Stimulated activated naive B cell treated with anti-CD40 and anti-IgM and Interleukin-4, amounts not matched to agents 10 μg/mL and 1 μg/mL and 100 μg/mL, for 72 hours (primary cell): ENCODE measurements at regions not wholly inside any gene's neighbourhood (a gene's known extent, or its start where the extent isn't known, plus 50 kb on each side); places are given as distances from the start of the nearest gene placed in this dataset.

ENCODE experiments used
- ATAC-seq, 2 donors: fragments of 150-1000 bp; cut with Tn5 transposase; replicated peaks; 2 replicates each; pipeline ENCODE4 v1.10.0; 2021; ENCODE audit warnings: moderate library complexity in 1 of 2
- DNase-seq: peaks from one replicate; pipeline ENCODE4 v3.0.0; 2021
- H3K27ac Mint-ChIP-seq: one replicate; pipeline ENCODE4 v1.8.0; 2022; ENCODE audit warnings: mild to moderate bottlenecking, mixed read lengths
- H3K27me3 Mint-ChIP-seq, 2 donors: one replicate each; pipeline ENCODE4 v1.8.0; 2022; ENCODE audit warnings: mixed read lengths in 2 of 2
- H3K36me3 Mint-ChIP-seq, 2 donors: one replicate each; pipeline ENCODE4 v1.8.0; 2022; ENCODE audit warnings: mixed read lengths in 2 of 2, mild to moderate bottlenecking in 1 of 2
- H3K4me1 Mint-ChIP-seq, 2 donors: one replicate each; pipeline ENCODE4 v1.8.0; 2022; ENCODE audit warnings: mixed read lengths in 2 of 2, mild to moderate bottlenecking in 1 of 2
- H3K4me3 Mint-ChIP-seq, 2 donors: one replicate each; pipeline ENCODE4 v1.8.0; 2022; ENCODE audit warnings: mild to moderate bottlenecking in 2 of 2, mixed read lengths in 2 of 2, moderate library complexity in 1 of 2
- H3K9me3 Mint-ChIP-seq, 2 donors: one replicate each; pipeline ENCODE4 v1.8.0; 2022; ENCODE audit warnings: mixed read lengths in 2 of 2, mild to moderate bottlenecking in 1 of 2

DNA sequence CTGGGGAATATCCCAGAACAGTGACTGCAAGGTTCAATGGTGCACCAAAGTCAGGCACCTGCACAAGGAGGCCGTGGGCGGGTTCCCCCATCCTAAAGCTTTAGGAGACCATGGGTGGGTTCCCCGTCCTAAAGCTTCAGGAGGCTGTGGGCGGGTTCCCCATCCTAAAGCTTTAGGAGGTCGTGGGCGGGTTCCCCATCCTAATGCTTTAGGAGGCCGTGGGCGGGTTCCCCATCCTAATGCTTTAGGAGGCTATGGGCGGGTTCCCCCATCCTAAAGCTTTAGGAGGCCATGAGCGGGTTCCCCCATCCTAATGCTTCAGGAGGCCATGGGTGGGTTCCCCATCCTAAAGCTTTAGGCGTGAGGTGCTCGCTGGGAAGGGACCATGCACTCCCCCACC lies 313.3 kb downstream of the FOXL1 start:
- ATAC-seq (no peak), DNase-seq (no peak)
- no peak overlapping the region for H3K27ac Mint-ChIP-seq
- no peaks in the 10 kb centered on the region for H3K36me3 Mint-ChIP-seq
- peaks cover 11 to 25% of the 10 kb centered on the region in 2 donors for H3K27me3 Mint-ChIP-seq
- peaks cover 3 to 9% of the 10 kb centered on the region in 2 donors for H3K9me3 Mint-ChIP-seq
- no peaks in the 10 kb centered on the region for H3K4me1 Mint-ChIP-seq
- H3K4me3 Mint-ChIP-seq = no peak overlapping the region

DNA sequence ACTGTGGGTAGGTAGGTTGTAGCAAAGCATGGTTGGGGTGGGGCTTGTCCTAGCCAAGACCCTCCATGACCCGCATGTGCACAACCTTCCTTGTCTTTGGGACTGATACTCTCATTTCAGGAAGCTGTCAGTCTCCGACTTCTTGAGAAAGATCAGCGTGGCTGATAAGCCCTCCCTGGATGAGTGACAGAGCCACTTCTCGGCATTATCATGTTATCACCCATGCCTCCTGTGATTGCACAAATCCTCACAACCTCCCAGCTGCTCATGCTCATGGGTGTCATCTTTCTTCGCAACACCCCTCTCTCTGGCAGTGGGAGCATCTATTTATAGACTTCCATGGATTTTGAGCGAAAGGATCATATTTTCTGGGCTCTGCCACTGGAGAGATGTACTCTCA lies 314.2 kb downstream of the FOXL1 start:
- Mint-ChIP-seq H3K27ac (no peak overlapping the region), H3K4me1 (no peaks in the 10 kb centered on the region), H3K4me3 (no peak overlapping the region), H3K27me3 (peaks cover 11 to 25% of the 10 kb centered on the region in 2 donors), H3K36me3 (no peaks in the 10 kb centered on the region), H3K9me3 (peaks cover 5 to 9% of the 10 kb centered on the region in 2 donors)
- DNase-seq = no peak
- no peak for ATAC-seq

DNA sequence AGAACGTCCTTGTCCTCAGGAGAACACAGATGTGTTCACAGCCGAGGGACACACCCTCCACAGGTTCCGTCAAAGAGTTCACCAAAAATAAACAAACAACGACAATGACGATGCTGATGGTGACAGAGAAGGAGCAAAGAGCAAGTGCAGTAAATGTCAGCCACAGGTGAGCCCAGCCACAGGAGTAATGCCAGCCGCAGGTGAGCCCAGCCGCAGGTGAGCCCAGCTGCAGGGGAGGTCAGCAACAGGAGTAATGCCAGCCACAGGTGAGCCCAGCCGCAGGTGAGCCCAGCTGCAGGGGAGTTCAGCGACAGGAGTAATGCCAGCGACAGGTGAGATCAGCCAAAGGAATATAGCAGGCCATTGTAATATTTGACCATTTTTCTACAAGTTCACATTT lies 315.2 kb downstream of the FOXL1 start:
- Mint-ChIP-seq H3K27ac (no peak overlapping the region), H3K4me1 (no peaks in the 10 kb centered on the region), H3K27me3 (peaks cover 11 to 25% of the 10 kb centered on the region in 2 donors), H3K4me3 (no peak overlapping the region), H3K9me3 (peaks cover 5 to 9% of the 10 kb centered on the region in 2 donors), H3K36me3 (no peaks in the 10 kb centered on the region)
- ATAC-seq (no peak), DNase-seq (no peak)

DNA sequence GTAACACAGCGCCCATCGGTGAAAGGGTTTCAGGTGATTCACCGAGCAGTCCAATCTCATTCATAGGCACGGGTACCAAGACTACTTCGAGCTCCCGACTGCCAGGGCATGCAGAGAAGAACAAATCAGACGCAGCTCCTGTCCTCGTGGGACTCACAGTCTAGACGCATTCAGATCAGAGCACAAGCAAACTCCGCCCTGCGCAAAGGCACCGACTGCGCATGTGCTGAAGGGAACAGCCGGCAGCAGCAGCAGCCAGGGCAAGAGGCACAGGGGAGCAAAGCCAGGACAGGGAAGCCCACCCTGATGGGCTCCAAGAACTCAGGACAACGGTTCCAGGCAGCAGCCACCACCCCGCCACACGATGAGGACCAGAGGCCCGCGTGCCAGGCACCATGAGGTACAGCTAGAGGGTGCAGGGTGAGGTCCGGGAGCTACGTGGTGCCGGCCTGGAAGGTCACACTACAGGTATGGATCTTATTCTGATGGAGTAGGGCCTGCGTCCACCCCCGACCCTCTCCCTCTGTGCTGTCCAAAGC lies 315.7 kb downstream of the FOXL1 start:
- H3K9me3 Mint-ChIP-seq = peaks cover 2 to 5% of the 10 kb centered on the region in 2 donors
- no peak for DNase-seq
- no peak for ATAC-seq
- H3K27me3 Mint-ChIP-seq = peaks cover 11 to 25% of the 10 kb centered on the region in 2 donors
- H3K36me3 Mint-ChIP-seq = no peaks in the 10 kb centered on the region
- no peak overlapping the region for H3K27ac Mint-ChIP-seq
- no peaks in the 10 kb centered on the region for H3K4me1 Mint-ChIP-seq
- H3K4me3 Mint-ChIP-seq = no peak overlapping the region

DNA sequence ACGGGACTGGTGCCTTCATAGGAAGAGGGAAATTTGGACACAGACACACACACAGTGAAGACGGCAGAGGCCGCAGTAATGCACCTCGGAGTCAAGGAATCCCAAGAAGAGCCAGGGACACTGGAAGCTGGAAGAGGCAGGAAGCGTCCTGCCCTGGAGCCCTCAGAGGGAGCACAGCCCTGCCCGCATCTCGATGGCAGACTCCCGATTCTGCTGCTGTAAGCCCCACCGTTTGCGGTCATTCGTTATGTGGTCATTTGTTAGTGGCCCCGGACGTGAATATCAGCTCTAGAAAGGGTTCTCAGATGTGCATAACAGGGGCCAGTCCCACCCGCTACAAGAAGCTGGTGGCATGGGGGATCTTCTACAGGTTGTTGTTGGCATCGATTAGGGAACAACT lies 316.6 kb downstream of the FOXL1 start:
- ATAC-seq (no peak), DNase-seq (no peak)
- H3K36me3 Mint-ChIP-seq = no peaks in the 10 kb centered on the region
- H3K27me3 Mint-ChIP-seq = peaks cover 11 to 25% of the 10 kb centered on the region in 2 donors
- H3K4me1 Mint-ChIP-seq = no peaks in the 10 kb centered on the region
- H3K4me3 Mint-ChIP-seq = no peak overlapping the region
- no peak overlapping the region for H3K27ac Mint-ChIP-seq
- peaks cover 0 to 1% of the 10 kb centered on the region in 2 donors for H3K9me3 Mint-ChIP-seq

DNA sequence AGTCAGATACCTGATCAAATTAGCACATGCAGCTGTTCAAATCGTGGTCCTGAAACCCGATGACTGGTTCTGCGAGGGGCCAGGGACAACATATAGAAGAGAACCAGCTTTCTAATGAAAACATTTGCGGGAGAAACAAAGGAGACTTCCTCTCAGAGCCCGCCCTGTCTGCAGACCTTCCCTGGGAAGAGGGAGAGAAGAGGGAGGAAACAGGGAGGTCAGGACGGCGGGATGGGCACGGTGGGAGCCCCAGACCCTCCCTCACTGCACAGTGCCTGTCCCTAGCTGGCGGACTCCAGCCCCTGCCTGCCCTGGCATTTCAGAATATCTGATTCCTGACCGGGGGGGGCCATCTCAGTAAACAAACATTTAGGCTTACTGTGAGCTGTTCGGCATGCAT lies 317.3 kb downstream of the FOXL1 start:
- DNase-seq (no peak), ATAC-seq (no peak)
- Mint-ChIP-seq H3K4me3 (no peak overlapping the region), H3K27ac (no peak overlapping the region), H3K4me1 (no peaks in the 10 kb centered on the region), H3K36me3 (no peaks in the 10 kb centered on the region), H3K9me3 (peaks cover 0 to 1% of the 10 kb centered on the region in 2 donors), H3K27me3 (peaks cover 11 to 25% of the 10 kb centered on the region in 2 donors)

DNA sequence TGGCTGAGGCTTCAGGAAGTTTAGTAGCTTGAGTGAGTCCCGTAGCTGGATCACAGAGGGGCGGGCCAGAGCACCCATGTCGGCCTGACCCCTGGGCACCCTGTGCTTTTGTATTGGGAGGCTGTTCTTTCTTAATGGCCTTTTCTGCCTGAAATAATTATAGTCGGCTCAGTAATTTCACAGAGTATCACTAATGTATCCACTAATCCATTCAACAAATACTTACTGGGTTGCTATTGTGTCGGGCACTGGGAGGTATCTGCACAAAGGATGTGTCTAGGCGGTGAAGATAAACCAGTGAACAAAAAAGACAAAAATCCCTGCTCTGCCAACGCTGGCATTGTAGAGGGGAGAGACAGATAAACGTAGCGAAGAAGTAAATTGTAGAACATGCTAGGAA lies 318.6 kb downstream of the FOXL1 start:
- Mint-ChIP-seq H3K27ac (no peak overlapping the region), H3K36me3 (no peaks in the 10 kb centered on the region), H3K27me3 (peaks cover 11 to 25% of the 10 kb centered on the region in 2 donors), H3K9me3 (peaks cover 0 to 1% of the 10 kb centered on the region in 2 donors), H3K4me3 (no peak overlapping the region), H3K4me1 (no peaks in the 10 kb centered on the region)
- ATAC-seq = no peak
- no peak for DNase-seq

DNA sequence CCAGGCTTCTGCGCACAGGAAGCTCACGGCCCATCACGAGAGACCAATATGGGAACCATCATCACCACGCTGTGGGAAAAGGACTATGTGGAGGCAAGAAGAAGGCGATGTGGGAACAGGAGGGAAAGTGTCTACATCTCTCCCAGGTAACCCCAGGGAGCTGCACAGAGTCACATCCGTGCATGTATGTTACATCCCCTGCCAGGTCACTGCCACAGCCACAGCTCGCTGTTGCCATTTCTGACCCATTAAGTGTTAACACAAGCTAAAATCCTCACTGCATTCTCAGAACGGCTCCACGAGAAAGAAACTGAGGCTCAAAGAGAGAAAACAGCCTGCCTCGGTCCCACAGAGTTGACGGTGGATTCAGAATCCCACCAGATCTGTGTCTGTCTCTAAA lies 319.1 kb downstream of the FOXL1 start:
- Mint-ChIP-seq H3K4me3 (no peak overlapping the region), H3K36me3 (no peaks in the 10 kb centered on the region), H3K27ac (no peak overlapping the region), H3K27me3 (peaks cover 11 to 24% of the 10 kb centered on the region in 2 donors), H3K4me1 (no peaks in the 10 kb centered on the region), H3K9me3 (peaks cover 0 to 1% of the 10 kb centered on the region in 2 donors)
- ATAC-seq (no peak), DNase-seq (no peak)

DNA sequence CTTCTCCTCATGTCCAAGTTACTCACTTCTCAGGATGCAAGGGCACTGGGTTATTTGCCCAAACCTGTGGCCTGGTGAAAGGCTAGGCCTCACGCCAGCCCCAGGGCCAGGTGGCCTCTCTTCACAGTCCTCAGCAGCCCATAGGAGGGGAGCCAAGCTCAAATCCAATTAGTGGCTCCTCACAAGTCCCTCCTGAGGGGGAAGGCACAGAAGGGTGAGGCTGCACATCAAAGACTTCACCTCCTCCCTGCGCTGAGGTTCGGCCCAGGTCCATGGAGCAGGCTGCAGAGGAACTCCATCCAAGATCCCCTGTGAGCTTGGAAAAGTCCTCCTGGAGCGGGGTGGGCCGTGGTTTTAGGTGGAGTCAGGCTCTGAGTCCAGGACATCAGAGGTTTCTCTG lies 320.0 kb downstream of the FOXL1 start:
- ATAC-seq = no peak
- DNase-seq = no peak
- Mint-ChIP-seq H3K27ac (no peak overlapping the region), H3K9me3 (peaks cover 0 to 1% of the 10 kb centered on the region in 2 donors), H3K4me1 (no peaks in the 10 kb centered on the region), H3K27me3 (peaks cover 6 to 15% of the 10 kb centered on the region in 2 donors), H3K36me3 (no peaks in the 10 kb centered on the region), H3K4me3 (no peak overlapping the region)

DNA sequence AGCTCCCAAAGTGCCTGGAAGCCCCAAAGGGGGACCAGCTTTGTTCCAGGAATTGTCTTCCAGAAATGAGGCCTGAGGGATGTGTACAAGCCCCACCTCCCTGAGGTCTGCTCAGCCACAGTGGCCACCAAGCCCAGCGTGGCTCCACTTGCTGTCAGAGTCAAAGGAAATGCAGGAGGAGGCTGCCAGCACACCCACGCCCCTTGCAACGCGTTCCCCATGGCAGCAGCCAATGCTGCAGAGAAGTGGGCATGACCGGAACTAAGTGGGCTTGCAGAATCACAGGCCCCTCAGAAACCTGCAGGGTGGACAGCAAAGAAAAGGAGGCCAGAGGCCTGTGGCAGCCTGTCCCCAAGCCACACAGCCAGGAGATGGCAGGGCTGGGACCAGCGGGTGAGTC lies 320.8 kb downstream of the FOXL1 start:
- Mint-ChIP-seq H3K9me3 (peaks cover 0 to 1% of the 10 kb centered on the region in 2 donors), H3K4me1 (no peaks in the 10 kb centered on the region), H3K36me3 (no peaks in the 10 kb centered on the region), H3K27ac (no peak overlapping the region), H3K27me3 (peaks cover 4 to 15% of the 10 kb centered on the region in 2 donors), H3K4me3 (no peak overlapping the region)
- no peak for ATAC-seq
- no peak for DNase-seq

DNA sequence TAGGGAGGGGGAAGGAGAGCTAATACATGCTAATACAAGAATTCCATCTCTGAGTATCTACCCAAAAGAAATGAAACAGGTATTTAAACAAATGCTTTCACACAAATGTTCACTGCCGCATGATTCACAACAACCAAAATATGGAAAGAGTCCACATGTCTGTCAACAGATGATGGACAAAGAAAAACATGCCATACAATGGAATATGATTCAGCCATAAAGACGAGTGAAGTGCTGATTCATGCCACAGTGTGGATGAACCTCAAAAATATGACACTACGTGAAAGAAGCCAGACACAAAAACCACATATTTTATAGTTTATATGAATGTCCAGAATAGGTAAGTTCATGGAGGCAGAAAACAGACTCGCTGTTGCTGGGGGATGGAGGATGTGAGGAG lies 321.4 kb downstream of the FOXL1 start:
- no peaks in the 10 kb centered on the region for H3K4me1 Mint-ChIP-seq
- no peaks in the 10 kb centered on the region for H3K36me3 Mint-ChIP-seq
- H3K27me3 Mint-ChIP-seq = peaks cover 3 to 14% of the 10 kb centered on the region in 2 donors
- no peak for DNase-seq
- ATAC-seq = no peak
- H3K27ac Mint-ChIP-seq = no peak overlapping the region
- peaks cover 0 to 1% of the 10 kb centered on the region in 2 donors for H3K9me3 Mint-ChIP-seq
- no peak overlapping the region for H3K4me3 Mint-ChIP-seq

DNA sequence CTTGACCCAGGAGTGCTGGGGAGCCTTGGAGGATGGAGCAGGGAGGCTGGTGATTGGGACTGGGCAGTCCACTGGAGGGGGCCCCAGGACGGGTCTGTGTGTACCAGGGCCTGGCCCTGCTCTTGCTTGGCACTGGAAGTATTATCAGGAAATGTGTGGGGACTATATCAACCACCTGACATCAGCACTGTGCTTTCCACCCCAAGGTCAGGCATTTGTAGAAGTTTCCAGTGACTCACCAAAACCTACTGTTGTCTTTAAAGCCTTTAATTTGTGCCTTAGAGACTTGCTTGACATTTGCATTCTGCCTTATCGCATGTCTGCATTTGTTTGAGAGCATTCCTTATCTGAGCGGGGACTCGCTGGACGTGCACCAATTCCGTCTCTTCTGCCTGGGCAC lies 323.1 kb downstream of the FOXL1 start:
- ATAC-seq (no peak), DNase-seq (no peak)
- Mint-ChIP-seq H3K27ac (no peak overlapping the region), H3K4me1 (no peaks in the 10 kb centered on the region), H3K9me3 (peaks cover 0 to 1% of the 10 kb centered on the region in 2 donors), H3K4me3 (no peak overlapping the region), H3K27me3 (peaks cover 3 to 6% of the 10 kb centered on the region in 2 donors), H3K36me3 (no peaks in the 10 kb centered on the region)

DNA sequence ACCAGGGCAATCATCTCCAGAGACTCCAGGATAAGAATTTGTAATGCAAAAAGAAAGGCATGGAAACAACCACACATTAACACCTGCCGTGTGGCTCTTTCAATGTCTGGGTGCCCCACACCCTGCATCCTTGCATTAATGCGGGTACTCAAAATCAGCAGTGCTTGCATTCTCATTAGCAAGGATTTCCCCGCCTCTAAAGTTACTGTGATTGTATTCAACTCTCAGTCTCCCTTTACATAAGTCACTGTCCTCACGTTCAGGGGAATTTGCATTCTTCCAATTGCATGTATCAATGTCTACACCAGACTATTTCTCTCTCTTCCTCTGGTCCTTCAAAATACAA lies 324.3 kb downstream of the FOXL1 start:
- ATAC-seq = no peak
- DNase-seq = no peak
- Mint-ChIP-seq H3K9me3 (no peaks in the 10 kb centered on the region), H3K27ac (no peak overlapping the region), H3K36me3 (no peaks in the 10 kb centered on the region), H3K4me3 (no peak overlapping the region), H3K27me3 (peaks cover 3 to 6% of the 10 kb centered on the region in 2 donors), H3K4me1 (no peaks in the 10 kb centered on the region)

DNA sequence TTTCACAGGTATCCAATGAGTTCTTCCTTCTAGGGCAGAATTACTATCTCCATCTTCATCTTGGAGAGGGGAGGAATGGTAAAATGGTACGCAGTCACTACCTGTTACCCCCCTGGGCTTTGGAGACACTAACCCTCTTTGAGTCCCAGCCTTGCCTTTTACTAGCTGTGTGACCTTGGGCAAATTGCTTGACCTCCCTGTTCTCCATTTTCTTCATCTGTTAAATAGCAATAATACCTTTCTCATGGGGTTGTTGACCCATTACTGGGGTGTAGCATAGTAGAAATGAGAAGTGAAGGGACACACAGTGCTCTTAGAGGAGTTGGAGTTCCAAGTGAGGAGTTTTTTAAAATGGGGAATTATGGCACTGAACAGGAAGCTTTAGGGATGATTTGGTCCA lies 324.7 kb downstream of the FOXL1 start:
- Mint-ChIP-seq H3K27ac (no peak overlapping the region), H3K4me1 (no peaks in the 10 kb centered on the region), H3K27me3 (peaks cover 3 to 6% of the 10 kb centered on the region in 2 donors), H3K4me3 (no peak overlapping the region), H3K36me3 (no peaks in the 10 kb centered on the region), H3K9me3 (no peaks in the 10 kb centered on the region)
- DNase-seq = no peak
- ATAC-seq = no peak

DNA sequence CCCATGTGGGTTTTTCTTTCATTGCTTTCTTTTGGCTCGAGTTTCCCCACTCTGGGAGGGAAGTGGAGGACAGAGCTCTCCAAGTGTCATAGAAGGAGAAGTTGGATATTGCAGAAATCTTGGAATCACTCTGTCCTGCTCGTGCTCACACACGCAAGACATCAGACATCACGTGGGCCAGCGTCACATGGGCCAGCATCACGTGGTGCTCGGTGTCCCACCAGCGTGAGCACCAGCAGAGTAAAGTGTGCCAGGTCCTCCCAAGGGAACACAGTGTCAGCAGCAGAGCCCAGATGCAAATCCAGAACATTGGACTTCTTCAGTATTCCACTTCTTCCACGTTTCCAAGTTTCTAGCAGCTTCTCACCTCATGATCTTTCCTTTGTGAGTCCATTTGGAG lies 327.0 kb downstream of the FOXL1 start:
- DNase-seq = no peak
- H3K27me3 Mint-ChIP-seq = peaks cover 3 to 6% of the 10 kb centered on the region in 2 donors
- ATAC-seq = no peak
- H3K4me1 Mint-ChIP-seq = no peaks in the 10 kb centered on the region
- no peak overlapping the region for H3K27ac Mint-ChIP-seq
- H3K36me3 Mint-ChIP-seq = no peaks in the 10 kb centered on the region
- no peaks in the 10 kb centered on the region for H3K9me3 Mint-ChIP-seq
- H3K4me3 Mint-ChIP-seq = no peak overlapping the region

DNA sequence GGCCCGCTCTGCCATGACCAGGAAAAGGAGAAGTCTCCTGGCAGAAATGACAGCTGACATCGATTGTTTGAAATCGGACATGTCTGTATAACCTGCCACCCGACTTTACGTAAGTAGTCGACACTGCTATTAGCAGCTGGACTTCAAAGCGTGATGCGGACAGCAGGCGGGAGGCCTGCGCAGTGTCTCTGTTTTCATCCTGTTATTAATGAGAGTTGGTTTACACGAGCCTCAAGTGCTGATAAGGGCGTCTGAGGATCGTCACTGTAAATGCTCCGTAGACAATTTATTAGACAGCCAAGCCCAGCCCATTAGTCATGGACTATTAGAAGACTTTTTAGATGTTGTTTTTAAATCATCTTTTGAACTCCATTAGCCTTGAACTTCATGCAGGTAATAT lies 328.3 kb downstream of the FOXL1 start:
- no peaks in the 10 kb centered on the region for H3K9me3 Mint-ChIP-seq
- H3K4me1 Mint-ChIP-seq = no peaks in the 10 kb centered on the region
- H3K36me3 Mint-ChIP-seq = no peaks in the 10 kb centered on the region
- no peak overlapping the region for H3K4me3 Mint-ChIP-seq
- DNase-seq = no peak
- no peak overlapping the region for H3K27ac Mint-ChIP-seq
- peaks cover 3 to 6% of the 10 kb centered on the region in 2 donors for H3K27me3 Mint-ChIP-seq
- no peak for ATAC-seq
